ENCODE measurements at regions not wholly inside any gene's neighbourhood (a gene's known extent, or its start where the extent isn't known, plus 50 kb on each side); places are given as distances from the start of the nearest gene placed in this dataset.

- Histone ChIP-seq H3K9me2 (ENCODE audit: insufficient read depth, low read length) (no peaks in the 10 kb centered on the region), H3K27me3 (ENCODE audit: insufficient read depth, low read depth, low read length) (no peaks in the 10 kb centered on the region), H3K4me3 (ENCODE audit: low read length) (no peak overlapping the region), H3K9me3 (ENCODE audit: low read length) (no peaks in the 10 kb centered on the region), H3K27ac (ENCODE audit: low read length) (no peak overlapping the region), H2AFZ (ENCODE audit: low read depth, low read length) (no peak overlapping the region), H3F3A (ENCODE audit: insufficient read depth, low read length, poor library complexity, severe bottlenecking) (no peaks in the 10 kb centered on the region), H3K36me3 (ENCODE audit: insufficient read depth, low read length) (no peaks in the 10 kb centered on the region), H3K79me2 (replicated peaks; ENCODE audit: insufficient read depth, low read length) (no peaks in the 10 kb centered on the region), H4K20me1 (ENCODE audit: insufficient read depth) (no peaks in the 10 kb centered on the region), H3K4me2 (ENCODE audit: low read length) (no peak overlapping the region), H3K9ac (ENCODE audit: low read length) (no peak overlapping the region)
- TF ChIP-seq EZH2 (IDR thresholded peaks at IDR 0.05; ENCODE audit: borderline replicate concordance, insufficient read depth, low read length, poor library complexity, severe bottlenecking) = no peak
- no peak for TF ChIP-seq POLR2AphosphoS5 (IDR thresholded peaks at IDR 0.05)
- no peak for TF ChIP-seq RAD21 (conservative IDR thresholded peaks at IDR 0.05)
- TF ChIP-seq MXI1 (conservative IDR thresholded peaks at IDR 0.05; ENCODE audit: poor library complexity, severe bottlenecking) = no peak
- TF ChIP-seq REST (IDR thresholded peaks at IDR 0.05; ENCODE audit: borderline replicate concordance) = no peak
- TF ChIP-seq TAF1 (IDR thresholded peaks at IDR 0.05; ENCODE audit: low read depth) = no peak
- no peak for TF ChIP-seq EP300 (conservative IDR thresholded peaks at IDR 0.05; ENCODE audit: poor library complexity, severe bottlenecking)
- no peak for TF ChIP-seq SMC3 (conservative IDR thresholded peaks at IDR 0.05; ENCODE audit: poor library complexity)
Measured at GRCh38 chr12:114285554-114285953, 120.4 kb downstream of the TBX5 start.

GRCh38 chr12:114284041-114284440 is 121.9 kb downstream of the TBX5 start:
- H3K4me3 ChIP-seq (ENCODE audit: low read length) = no peak overlapping the region
- no peak overlapping the region for H2AFZ ChIP-seq (ENCODE audit: low read depth, low read length)
- no peak overlapping the region for H3K9ac ChIP-seq (ENCODE audit: low read length)
- no peaks in the 10 kb centered on the region for H3K27me3 ChIP-seq (ENCODE audit: insufficient read depth, low read depth, low read length)
- H3F3A ChIP-seq (ENCODE audit: insufficient read depth, low read length, poor library complexity, severe bottlenecking) = no peaks in the 10 kb centered on the region
- TF ChIP-seq POLR2AphosphoS5 (IDR thresholded peaks at IDR 0.05) = no peak
- no peak for TF ChIP-seq RAD21 (conservative IDR thresholded peaks at IDR 0.05)
- TF ChIP-seq REST (IDR thresholded peaks at IDR 0.05; ENCODE audit: borderline replicate concordance) = no peak
- no peak for TF ChIP-seq TAF1 (IDR thresholded peaks at IDR 0.05; ENCODE audit: low read depth)
- no peak for TF ChIP-seq MXI1 (conservative IDR thresholded peaks at IDR 0.05; ENCODE audit: poor library complexity, severe bottlenecking)
- TF ChIP-seq EZH2 (IDR thresholded peaks at IDR 0.05; ENCODE audit: borderline replicate concordance, insufficient read depth, low read length, poor library complexity, severe bottlenecking) = no peak
- TF ChIP-seq EP300 (conservative IDR thresholded peaks at IDR 0.05; ENCODE audit: poor library complexity, severe bottlenecking) = no peak
- no peak for TF ChIP-seq SMC3 (conservative IDR thresholded peaks at IDR 0.05; ENCODE audit: poor library complexity)
- TF ChIP-seq CTCF (IDR thresholded peaks at IDR 0.05; ENCODE audit: poor library complexity, severe bottlenecking) = no peak
- H3K27ac ChIP-seq (ENCODE audit: low read length) = no peak overlapping the region
- no peaks in the 10 kb centered on the region for H4K20me1 ChIP-seq (ENCODE audit: insufficient read depth)
- no peaks in the 10 kb centered on the region for H3K79me2 ChIP-seq (replicated peaks; ENCODE audit: insufficient read depth, low read length)
- H3K4me2 ChIP-seq (ENCODE audit: low read length) = no peak overlapping the region
- no peaks in the 10 kb centered on the region for H3K9me3 ChIP-seq (ENCODE audit: low read length)
- no peaks in the 10 kb centered on the region for H3K36me3 ChIP-seq (ENCODE audit: insufficient read depth, low read length)
- no peaks in the 10 kb centered on the region for H3K9me2 ChIP-seq (ENCODE audit: insufficient read depth, low read length)

Measured in neural cell (in vitro differentiated cells).